ENCODE measurements at regions not wholly inside any gene's neighbourhood (a gene's known extent, or its start where the extent isn't known, plus 50 kb on each side); places are given as distances from the start of the nearest gene placed in this dataset.
"Not testable (repeated sequence)": the region's sequence is repeated elsewhere in the genome, so short reads cannot be mapped to it uniquely, and the experiment has no call there.

DNA sequence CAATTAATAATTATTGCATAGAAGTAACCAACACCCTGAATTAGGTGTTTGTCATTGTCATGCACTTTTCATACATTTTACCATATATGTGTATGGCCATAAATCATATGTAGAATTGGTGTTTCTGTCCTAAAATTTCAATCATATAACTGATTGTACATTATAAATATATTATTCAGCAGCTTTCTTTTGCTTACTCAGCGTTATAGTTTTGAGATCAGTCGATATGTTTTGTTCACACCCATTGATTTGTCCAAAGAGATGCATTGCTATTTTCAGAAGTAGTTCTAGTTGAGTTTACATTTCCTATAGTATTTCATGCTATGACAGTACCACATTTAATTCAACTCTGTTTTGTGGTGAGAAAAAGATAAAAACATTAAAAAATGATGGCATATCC is 50.5 kb upstream of the PARP4 start:
- H3K4me3 ChIP-seq (ENCODE audit: low read length in 2 of 2): no peak overlapping the region
- Mint-ChIP-seq H3K4me1 (peaks cover 7 to 12% (median 9%) of the 10 kb centered on the region in 4 donors), H3K36me3 (no peaks in the 10 kb centered on the region), H3K27ac (no peak overlapping the region), H3K9me3 (peaks cover 0 to 4% (median 0%) of the 10 kb centered on the region in 8 donors), H3K27me3 (peaks cover 18 to 25% of the 10 kb centered on the region in 2 donors), H3K4me3 (no peak overlapping the region)
- no peak for DNase-seq
- H3K27me3 ChIP-seq (ENCODE audit: insufficient read depth, low read length): peaks cover 4% of the 10 kb centered on the region
- no peaks in the 10 kb centered on the region for H3K9me3 ChIP-seq (ENCODE audit: control insufficient read depth in 1 of 2, low read length in 2 of 2)
- CTCF ChIA-PET (ENCODE audit: partially characterized antibody): interaction anchor here (1.4 kb wide), 1 partner anchor 164 kb away, joined by 4 read pairs; no protein-coding TSS in a partner anchor
- POLR2A ChIA-PET (ENCODE audit: partially characterized antibody): no interaction called here
- intact Hi-C loops (cut with micrococcal nuclease): no loop called here
- H3K36me3 ChIP-seq (ENCODE audit: insufficient read depth, low read length): no peaks in the 10 kb centered on the region
- H3K4me1 ChIP-seq (ENCODE audit: insufficient read depth, low read length): no peaks in the 10 kb centered on the region
- no peak overlapping the region for H3K27ac ChIP-seq (ENCODE audit: low read depth, low read length)

DNA sequence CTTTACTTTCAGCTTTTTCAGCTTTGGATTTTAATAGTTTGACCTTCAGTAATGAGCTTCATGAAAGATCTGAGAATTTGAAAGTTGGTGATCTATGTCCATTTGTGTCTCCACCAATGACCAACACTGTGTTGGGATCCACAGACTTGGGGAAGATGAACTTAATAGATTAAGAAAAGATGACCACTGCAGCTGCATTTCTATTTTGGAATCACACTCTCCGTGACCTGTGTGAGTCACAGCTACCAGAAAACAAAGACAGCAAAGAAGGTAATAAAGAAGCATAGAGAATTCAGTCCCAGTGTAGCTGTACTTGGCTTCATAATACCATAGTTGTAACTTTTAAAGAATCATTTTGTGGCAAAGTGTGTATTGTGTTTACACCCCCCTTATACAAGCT is 51.4 kb upstream of the PARP4 start:
- Mint-ChIP-seq H3K27me3 (peaks cover 14 to 18% of the 10 kb centered on the region in 2 donors), H3K4me1 (peaks cover 7 to 12% (median 9%) of the 10 kb centered on the region in 4 donors)
- H3K27me3 ChIP-seq (ENCODE audit: insufficient read depth, low read length); H3K36me3 ChIP-seq (ENCODE audit: insufficient read depth, low read length); H3K9me3 ChIP-seq (ENCODE audit: control insufficient read depth in 1 of 2, low read length in 2 of 2); H3K27ac ChIP-seq (ENCODE audit: low read depth, low read length); H3K9me3 Mint-ChIP-seq; H3K4me3 ChIP-seq (ENCODE audit: low read length in 2 of 2); H3K4me1 ChIP-seq (ENCODE audit: insufficient read depth, low read length); intact Hi-C loops (cut with micrococcal nuclease); H3K4me3 Mint-ChIP-seq; H3K36me3 Mint-ChIP-seq; H3K27ac Mint-ChIP-seq; DNase-seq; POLR2A ChIA-PET (ENCODE audit: partially characterized antibody): not testable (repeated sequence)
- CTCF ChIA-PET (ENCODE audit: partially characterized antibody): interaction anchor here (1.4 kb wide), 1 partner anchor 163 kb away, joined by 4 read pairs; no protein-coding TSS in a partner anchor

DNA sequence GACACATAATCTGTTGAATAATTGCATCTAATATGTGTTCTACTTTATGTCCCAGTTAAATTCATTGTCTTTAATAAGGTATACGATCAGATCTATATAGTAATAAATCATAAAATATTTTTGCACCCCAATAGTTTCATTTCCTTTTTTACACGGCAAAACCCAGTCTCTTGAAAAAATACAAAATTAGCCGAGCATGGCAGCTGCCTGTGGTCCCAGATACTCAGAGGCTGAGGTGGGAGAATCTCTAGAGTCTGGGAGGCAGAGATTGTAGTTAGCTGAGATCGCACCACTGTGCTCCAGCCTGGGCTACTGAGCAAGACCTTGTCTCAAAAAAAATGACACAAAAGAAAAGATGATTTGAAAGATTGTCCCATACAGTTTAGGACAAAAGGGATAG is 52.3 kb upstream of the PARP4 start:
- Histone ChIP-seq H3K4me1 (ENCODE audit: insufficient read depth, low read length) (no peaks in the 10 kb centered on the region), H3K27ac (ENCODE audit: low read depth, low read length) (no peak overlapping the region), H3K27me3 (ENCODE audit: insufficient read depth, low read length) (peaks cover 4% of the 10 kb centered on the region), H3K9me3 (ENCODE audit: control insufficient read depth in 1 of 2, low read length in 2 of 2) (no peaks in the 10 kb centered on the region), H3K4me3 (ENCODE audit: low read length in 2 of 2) (no peak overlapping the region), H3K36me3 (ENCODE audit: insufficient read depth, low read length) (no peaks in the 10 kb centered on the region)
- Mint-ChIP-seq H3K36me3 (no peaks in the 10 kb centered on the region), H3K9me3 (no peaks in the 10 kb centered on the region), H3K4me1 (peaks cover 0 to 3% (median under 1%) of the 10 kb centered on the region in 4 donors), H3K27me3 (peaks cover 8 to 12% of the 10 kb centered on the region in 2 donors), H3K4me3 (no peak overlapping the region), H3K27ac (no peak overlapping the region)
- no peak for DNase-seq
- intact Hi-C loops (cut with micrococcal nuclease): no loop called here
- CTCF ChIA-PET (ENCODE audit: partially characterized antibody): no interaction called here
- POLR2A ChIA-PET (ENCODE audit: partially characterized antibody): no interaction called here

DNA sequence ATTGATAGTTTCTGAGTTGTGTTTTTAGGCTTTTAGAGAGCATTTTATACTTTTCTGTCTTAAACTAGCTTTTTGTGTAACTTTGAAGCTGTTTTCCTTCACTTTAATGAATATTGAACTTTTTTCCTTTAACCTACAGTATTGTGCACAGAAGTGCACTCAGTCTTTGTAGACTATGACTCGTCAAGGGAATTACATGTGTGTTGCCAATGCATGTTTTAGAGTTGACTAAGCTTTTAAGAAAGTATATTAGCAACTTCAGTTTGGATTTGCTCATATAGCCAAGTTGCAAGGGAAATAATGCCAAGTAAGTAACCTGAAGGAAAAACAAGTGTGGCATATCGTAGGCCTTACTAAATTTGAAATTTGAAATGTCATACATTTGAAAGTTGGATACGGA is 55.0 kb upstream of the PARP4 start:
- intact Hi-C loops (cut with micrococcal nuclease); H3K36me3 Mint-ChIP-seq; H3K27me3 ChIP-seq (ENCODE audit: insufficient read depth, low read length); H3K4me1 ChIP-seq (ENCODE audit: insufficient read depth, low read length); H3K4me3 Mint-ChIP-seq; H3K4me3 ChIP-seq (ENCODE audit: low read length in 2 of 2); POLR2A ChIA-PET (ENCODE audit: partially characterized antibody); H3K27ac Mint-ChIP-seq; H3K36me3 ChIP-seq (ENCODE audit: insufficient read depth, low read length); DNase-seq; H3K9me3 Mint-ChIP-seq; H3K4me1 Mint-ChIP-seq; H3K27ac ChIP-seq (ENCODE audit: low read depth, low read length); H3K9me3 ChIP-seq (ENCODE audit: control insufficient read depth in 1 of 2, low read length in 2 of 2): not testable (repeated sequence)
- CTCF ChIA-PET (ENCODE audit: partially characterized antibody): interaction anchor here (1.0 to 1.4 kb wide), 2 partner anchors 8 to 106 kb away, joined by 3 to 5 read pairs; no protein-coding TSS in a partner anchor
- H3K27me3 Mint-ChIP-seq: peaks cover 8 to 11% of the 10 kb centered on the region in 2 donors

DNA sequence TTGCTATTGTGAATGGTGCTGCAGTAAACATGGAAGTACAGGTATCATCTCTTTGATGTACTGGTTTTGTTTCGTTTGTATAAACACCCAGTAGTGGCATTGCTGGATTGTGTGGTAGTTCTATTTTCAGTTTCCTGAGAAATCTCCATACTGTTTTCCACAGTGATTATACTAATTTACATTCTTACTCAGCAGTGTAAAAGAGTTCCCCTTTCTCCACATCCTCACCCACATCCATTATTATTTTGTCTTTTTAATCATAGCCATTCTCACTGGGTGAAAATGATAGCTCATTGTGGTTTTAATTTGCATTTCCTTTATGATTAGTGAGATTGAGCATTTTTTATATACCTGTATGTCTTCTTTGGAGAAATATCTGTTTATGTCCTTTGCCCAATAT is 62.3 kb upstream of the PARP4 start:
- CTCF ChIA-PET (ENCODE audit: partially characterized antibody): interaction anchor here (1.1 kb wide), 1 partner anchor 8 kb away, joined by 3 read pairs; no protein-coding TSS in a partner anchor
- Histone ChIP-seq H3K36me3 (ENCODE audit: insufficient read depth, low read length) (no peaks in the 10 kb centered on the region), H3K27ac (ENCODE audit: low read depth, low read length) (no peak overlapping the region), H3K4me3 (ENCODE audit: low read length in 2 of 2) (no peak overlapping the region), H3K27me3 (ENCODE audit: insufficient read depth, low read length) (no peaks in the 10 kb centered on the region), H3K4me1 (ENCODE audit: insufficient read depth, low read length) (no peaks in the 10 kb centered on the region), H3K9me3 (ENCODE audit: control insufficient read depth in 1 of 2, low read length in 2 of 2) (no peaks in the 10 kb centered on the region)
- Mint-ChIP-seq H3K4me1 (no peaks in the 10 kb centered on the region), H3K9me3 (peaks cover 0 to 17% (median 12%) of the 10 kb centered on the region in 8 donors), H3K27ac (no peak overlapping the region), H3K27me3 (peaks cover 0 to 6% of the 10 kb centered on the region in 2 donors), H3K4me3 (no peak overlapping the region), H3K36me3 (no peaks in the 10 kb centered on the region)
- intact Hi-C loops (cut with micrococcal nuclease): no loop called here
- no peak for DNase-seq
- POLR2A ChIA-PET (ENCODE audit: partially characterized antibody): no interaction called here

DNA sequence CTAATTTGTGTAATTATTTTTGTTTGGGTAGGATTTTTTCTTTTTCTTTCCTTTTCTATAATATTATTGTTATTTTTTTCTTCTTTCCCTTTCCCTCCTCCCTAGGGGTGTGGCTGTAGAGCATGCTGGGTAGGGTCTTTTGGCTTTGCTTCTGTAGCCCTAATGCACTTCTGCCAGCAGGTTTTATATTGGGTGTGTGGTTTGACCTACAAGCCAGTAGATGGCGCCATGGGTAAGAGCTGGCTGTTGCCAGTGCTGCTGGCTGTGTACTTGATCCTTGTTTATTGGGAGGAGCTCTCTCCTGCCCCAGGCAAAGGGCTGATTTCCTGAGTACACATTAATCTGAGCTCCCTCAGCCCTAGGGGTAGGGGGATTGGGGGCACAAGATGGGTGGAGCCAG is 67.7 kb upstream of the PARP4 start:
- DNase-seq: peak in 4 of 5 donors; percentile 26 to 44 (median 36)
- H3K27ac Mint-ChIP-seq; H3K27me3 Mint-ChIP-seq; H3K4me1 ChIP-seq (ENCODE audit: insufficient read depth, low read length); H3K9me3 ChIP-seq (ENCODE audit: control insufficient read depth in 1 of 2, low read length in 2 of 2); H3K27ac ChIP-seq (ENCODE audit: low read depth, low read length); H3K4me3 ChIP-seq (ENCODE audit: low read length in 2 of 2); POLR2A ChIA-PET (ENCODE audit: partially characterized antibody); H3K27me3 ChIP-seq (ENCODE audit: insufficient read depth, low read length); H3K36me3 Mint-ChIP-seq; H3K36me3 ChIP-seq (ENCODE audit: insufficient read depth, low read length): not testable (repeated sequence)
- Mint-ChIP-seq H3K9me3 (peaks cover 0 to 14% (median 11%) of the 10 kb centered on the region in 8 donors), H3K4me1 (peaks cover 2 to 11% (median 5%) of the 10 kb centered on the region in 4 donors), H3K4me3 (peak overlapping the region in 1 of 8 donors; percentile 55)
- intact Hi-C loops (cut with micrococcal nuclease): loop anchor here (1.0 to 2.0 kb wide), 2 partner anchors 46 to 148 kb away; no protein-coding TSS in a partner anchor
- CTCF ChIA-PET (ENCODE audit: partially characterized antibody): interaction anchor here (0.8 to 3.7 kb wide), 17 partner anchors 11 to 149 kb away, joined by 3 to 27 read pairs (median 5); no protein-coding TSS in a partner anchor

DNA sequence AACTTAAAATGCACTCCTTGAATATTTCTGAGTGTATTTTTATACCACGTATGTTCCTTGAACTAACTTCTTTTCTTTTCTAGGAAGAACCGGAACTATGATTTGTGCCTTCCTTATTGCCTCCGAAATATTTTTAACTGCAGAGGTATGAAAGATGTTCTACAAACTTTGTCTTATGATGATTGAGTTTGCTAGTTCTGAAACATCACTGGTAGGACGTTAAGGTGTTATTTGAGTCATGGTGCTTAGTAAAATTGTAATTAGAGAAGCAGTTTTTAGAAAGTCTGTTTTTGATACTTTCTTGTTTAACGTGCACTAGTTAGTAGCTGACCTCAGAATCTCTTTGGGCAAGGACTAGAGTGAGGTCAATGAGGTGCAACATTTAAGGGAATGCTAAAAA is 69.0 kb upstream of the PARP4 start:
- H3K27me3 Mint-ChIP-seq; H3K27me3 ChIP-seq (ENCODE audit: insufficient read depth, low read length); H3K9me3 Mint-ChIP-seq; H3K36me3 Mint-ChIP-seq; DNase-seq; H3K27ac ChIP-seq (ENCODE audit: low read depth, low read length); H3K4me3 ChIP-seq (ENCODE audit: low read length in 2 of 2); H3K27ac Mint-ChIP-seq; H3K4me1 ChIP-seq (ENCODE audit: insufficient read depth, low read length); H3K4me3 Mint-ChIP-seq; H3K36me3 ChIP-seq (ENCODE audit: insufficient read depth, low read length); POLR2A ChIA-PET (ENCODE audit: partially characterized antibody); H3K9me3 ChIP-seq (ENCODE audit: control insufficient read depth in 1 of 2, low read length in 2 of 2): not testable (repeated sequence)
- CTCF ChIA-PET (ENCODE audit: partially characterized antibody): interaction anchor here (1.2 to 3.2 kb wide), 9 partner anchors 24 to 148 kb away, joined by 3 to 25 read pairs (median 7); no protein-coding TSS in a partner anchor
- peaks cover 2 to 11% (median 5%) of the 10 kb centered on the region in 4 donors for H3K4me1 Mint-ChIP-seq
- intact Hi-C loops (cut with micrococcal nuclease): loop anchor here (2.0 kb wide), 1 partner anchor 45 kb away; no protein-coding TSS in a partner anchor
